Loucy (cell line): ENCODE measurements at regions not wholly inside any gene's neighbourhood (a gene's known extent, or its start where the extent isn't known, plus 50 kb on each side); places are given as distances from the start of the nearest gene placed in this dataset.

Experiments used
- CTCF ChIP-seq: fragments of 200-600 bp; sonication (generic); conservative IDR thresholded peaks from 2 replicates; pipeline ENCODE4 v1.5.1; 2014; ENCODE audit warnings: mild to moderate bottlenecking, antibody characterized with exemption, low read length
- EZH2phosphoT487 ChIP-seq: fragments of 200-600 bp; IDR thresholded peaks from 2 replicates; pipeline ENCODE4 v1.6.1; 2018; ENCODE audit warnings: antibody characterized with exemption, mild to moderate bottlenecking, moderate library complexity, borderline replicate concordance

GRCh38 chr15:89397653-89398023 is 63.0 kb upstream of the POLG start:
- TF ChIP-seq CTCF (no peak), EZH2phosphoT487 (no peak)
